Adrenal gland (tissue), 5 donors: ENCODE measurements at regions not wholly inside any gene's neighbourhood (a gene's known extent, or its start where the extent isn't known, plus 50 kb on each side); places are given as distances from the start of the nearest gene placed in this dataset.

Source experiments
- CTCF ChIP-seq, 6 experiments: fragments of 450-650 bp in 4 of 6; fragments of 200-600 bp in 2 of 6; sonication (generic) in 1 of 6; IDR thresholded peaks; 1 replicate in 5 of 6; 2 replicates in 1 of 6; pipeline versions ENCODE4 v1.5.1 to v1.8.0; 2016 to 2021; ENCODE audit warnings: antibody characterized with exemption in 6 of 6, mild to moderate bottlenecking in 2 of 6, moderate library complexity in 1 of 6
- POLR2A ChIP-seq, 2 donors: fragments of 450-650 bp; IDR thresholded peaks; one replicate each; pipeline ENCODE4 v1.6.1; 2017; ENCODE audit warnings: antibody characterized with exemption in 2 of 2, mild to moderate bottlenecking in 2 of 2, moderate library complexity in 1 of 2
- donor health status: DM: no; HTN: no; CAD: no.

- TF ChIP-seq CTCF (IDR thresholded peaks at IDR 0.05) (no peak), POLR2A (IDR thresholded peaks at IDR 0.05) (no peak)
These were observed 113.9 kb upstream of the GRM7 start for GRCh38 chr3:6747017-6747416.
